GM21737 (cell line): ENCODE measurements at regions not wholly inside any gene's neighbourhood (a gene's known extent, or its start where the extent isn't known, plus 50 kb on each side); places are given as distances from the start of the nearest gene placed in this dataset.

Experiments
- ATAC-seq: cut with Tn5 transposase; IDR thresholded peaks from one replicate; pipeline ENCODE4 v1.9.1; 2021; ENCODE audit warnings: mild to moderate bottlenecking, moderate library complexity; ENCODE audit not compliant: unreplicated experiment

GRCh38 chr17:70857351-70857750 is 688.0 kb downstream of the KCNJ2 start:
- ATAC-seq: no peak

- no peak for ATAC-seq
These were observed 690.5 kb downstream of the KCNJ2 start for GRCh38 chr17:70859829-70860228.

- ATAC-seq: no peak
These were observed 693.0 kb downstream of the KCNJ2 start for GRCh38 chr17:70862295-70862694.

GRCh38 chr17:70863436-70864248 is 694.3 kb downstream of the KCNJ2 start:
- no peak for ATAC-seq

GRCh38 chr17:70865993-70866804 is 696.9 kb downstream of the KCNJ2 start:
- no peak for ATAC-seq

- no peak for ATAC-seq
These were observed 698.8 kb downstream of the KCNJ2 start for GRCh38 chr17:70868149-70868548.

GRCh38 chr17:70869402-70870085 is 700.2 kb downstream of the KCNJ2 start:
- ATAC-seq: no peak

- no peak for ATAC-seq
These were observed 702.0 kb downstream of the KCNJ2 start for GRCh38 chr17:70871180-70871818.

GRCh38 chr17:70872103-70872502 is 702.8 kb downstream of the KCNJ2 start:
- no peak for ATAC-seq

GRCh38 chr17:70875729-70876310 is 706.5 kb downstream of the KCNJ2 start:
- ATAC-seq: no peak

- no peak for ATAC-seq
These were observed 709.5 kb downstream of the KCNJ2 start for GRCh38 chr17:70878879-70879278.

GRCh38 chr17:70879401-70879800 is 710.1 kb downstream of the KCNJ2 start:
- ATAC-seq: no peak

- ATAC-seq: no peak
These were observed 711.8 kb downstream of the KCNJ2 start for GRCh38 chr17:70881093-70881492.

GRCh38 chr17:70882504-70882903 is 713.2 kb downstream of the KCNJ2 start:
- no peak for ATAC-seq

GRCh38 chr17:70886648-70887047 is 717.3 kb downstream of the KCNJ2 start:
- ATAC-seq: no peak

GRCh38 chr17:70888324-70888723 is 719.0 kb downstream of the KCNJ2 start:
- no peak for ATAC-seq

- ATAC-seq: no peak
These were observed 722.0 kb downstream of the KCNJ2 start for GRCh38 chr17:70891306-70891705.

GRCh38 chr17:70892527-70892926 is 723.2 kb downstream of the KCNJ2 start:
- ATAC-seq: no peak

- ATAC-seq: no peak
These were observed 727.5 kb downstream of the KCNJ2 start for GRCh38 chr17:70896843-70897242.

GRCh38 chr17:70897446-70897845 is 728.1 kb downstream of the KCNJ2 start:
- ATAC-seq: no peak

- ATAC-seq: no peak
These were observed 732.5 kb downstream of the KCNJ2 start for GRCh38 chr17:70901870-70902269.
